ENCODE measurements at regions not wholly inside any gene's neighbourhood (a gene's known extent, or its start where the extent isn't known, plus 50 kb on each side); places are given as distances from the start of the nearest gene placed in this dataset.

GRCh38 chr3:59580499-59580898, 530.7 kb upstream of the CFAP20DC start (continued):
- TF ChIP-seq SMAD5 (IDR thresholded peaks at IDR 0.05; ENCODE audit: low read depth) (no peak), TCF7 (IDR thresholded peaks at IDR 0.05; ENCODE audit: borderline replicate concordance) (no peak)

GRCh38 chr3:59578129-59578528, 528.3 kb upstream of the CFAP20DC start:
- Histone ChIP-seq H3K27ac (ENCODE audit: control insufficient read depth, insufficient read depth) (no peak overlapping the region), H3K27me3 (replicated peaks in 1 of 2; ENCODE audit: control insufficient read depth in 2 of 2, insufficient read depth in 2 of 2, low read length in 1 of 2) (no peaks in the 10 kb centered on the region), H3K4me1 (ENCODE audit: control insufficient read depth, insufficient read depth, low read length) (peaks cover 5% of the 10 kb centered on the region; the same call in 1 of the 2 replicates), H2AFZ (ENCODE audit: control insufficient read depth, low read depth, low read length) (no peak overlapping the region), H3K9me3 (replicated peaks; ENCODE audit: control insufficient read depth, insufficient read depth, low read length) (no peaks in the 10 kb centered on the region; the same call in 2 of the 3 replicates), H3K9ac (ENCODE audit: control insufficient read depth, insufficient read depth, low read length) (no peak overlapping the region), H3K79me2 (ENCODE audit: control insufficient read depth, insufficient read depth, low read length) (no peaks in the 10 kb centered on the region), H3K36me3 (ENCODE audit: control insufficient read depth in 2 of 2, insufficient read depth in 2 of 2, low read length in 1 of 2) (no peaks in the 10 kb centered on the region), H3K4me3 (no peak overlapping the region), H4K20me1 (ENCODE audit: control insufficient read depth, insufficient read depth) (no peaks in the 10 kb centered on the region), H3K4me2 (ENCODE audit: control insufficient read depth, insufficient read depth) (no peak overlapping the region)
- ATAC-seq: no peak
- DNase-seq (ENCODE audit: low read depth, low spot score): no peak
- FAIRE-seq: no peak
- TF ChIP-seq WRNIP1 (IDR thresholded peaks at IDR 0.05; ENCODE audit: borderline replicate concordance, low read depth, low read length): no peak
- RAD21 ChIA-PET (ENCODE audit: unreplicated experiment): interaction anchor here (1.1 to 5.1 kb wide), 3 partner anchors 122 to 280 kb away, joined by 3 to 42 read pairs (median 3); no protein-coding TSS in a partner anchor
- CTCF ChIA-PET: interaction anchor here (0.8 to 5.2 kb wide), 7 partner anchors 10 to 366 kb away, joined by 3 to 119 read pairs (median 5); no protein-coding TSS in a partner anchor
- POLR2A ChIA-PET: no interaction called here
- WGBS (ENCODE audit: insufficient coverage, insufficient replicate concordance, low lambda C conversion rate, missing lambda C conversion rate): 0% methylated on average over 1 of the region's 1 CpG
- SMC1A ChIA-PET (ENCODE audit: uncharacterized antibody, unreplicated experiment): interaction anchor here (0.9 to 4.1 kb wide), 7 partner anchors 10 to 279 kb away, joined by 3 to 39 read pairs (median 3); no protein-coding TSS in a partner anchor
- in situ Hi-C loops (cut with MboI) (loop anchor here (10.0 kb wide), 1 partner anchor 1797 kb away; no protein-coding TSS in a partner anchor), intact Hi-C loops (cut with micrococcal nuclease; ENCODE audit: unreplicated experiment) (loop anchor here (5.0 to 10.0 kb wide), 2 partner anchors 154 to 1797 kb away; no protein-coding TSS in a partner anchor)
- BruUV-seq (replicated peaks): no TSS peak

GRCh38 chr3:59576606-59577005, 526.8 kb upstream of the CFAP20DC start:
- ChIA-PET RAD21 (ENCODE audit: unreplicated experiment) (interaction anchor here (0.6 to 5.1 kb wide), 10 partner anchors 8 to 364 kb away, joined by 3 to 42 read pairs (median 3); no protein-coding TSS in a partner anchor), SMC1A (ENCODE audit: uncharacterized antibody, unreplicated experiment) (interaction anchor here (0.6 to 4.1 kb wide), 16 partner anchors 8 to 1805 kb away, joined by 3 to 39 read pairs (median 4); no protein-coding TSS in a partner anchor), POLR2A (interaction anchor here (1.2 kb wide), 1 partner anchor 9 kb away, joined by 3 read pairs; no protein-coding TSS in a partner anchor), CTCF (interaction anchor here (0.7 to 5.2 kb wide), 22 partner anchors 9 to 1803 kb away, joined by 3 to 119 read pairs (median 5); no protein-coding TSS in a partner anchor)
- H3K4me1 ChIP-seq (ENCODE audit: control insufficient read depth, insufficient read depth, low read length): peaks cover 5% of the 10 kb centered on the region; the same call in 1 of the 2 replicates
- DNase-seq (ENCODE audit: low read depth, low spot score) (no peak), FAIRE-seq (no peak), ATAC-seq (no peak)
- no peak overlapping the region for H3K4me2 ChIP-seq (ENCODE audit: control insufficient read depth, insufficient read depth)
- 20% methylated on average over 3 of the region's 3 CpGs for WGBS (ENCODE audit: insufficient coverage, insufficient replicate concordance, low lambda C conversion rate, missing lambda C conversion rate)
- intact Hi-C loops (cut with micrococcal nuclease; ENCODE audit: unreplicated experiment) (loop anchor here (5.0 to 10.0 kb wide), 2 partner anchors 156 to 1798 kb away; no protein-coding TSS in a partner anchor), in situ Hi-C loops (cut with MboI) (loop anchor here (10.0 kb wide), 1 partner anchor 1798 kb away; no protein-coding TSS in a partner anchor)
- no peaks in the 10 kb centered on the region for H3K79me2 ChIP-seq (ENCODE audit: control insufficient read depth, insufficient read depth, low read length)
- no peaks in the 10 kb centered on the region; the same call in 2 of the 3 replicates for H3K9me3 ChIP-seq (replicated peaks; ENCODE audit: control insufficient read depth, insufficient read depth, low read length)
- no peaks in the 10 kb centered on the region for H3K27me3 ChIP-seq (replicated peaks in 1 of 2; ENCODE audit: control insufficient read depth in 2 of 2, insufficient read depth in 2 of 2, low read length in 1 of 2)
- no peak overlapping the region for H3K9ac ChIP-seq (ENCODE audit: control insufficient read depth, insufficient read depth, low read length)
- H3K36me3 ChIP-seq (ENCODE audit: control insufficient read depth in 2 of 2, insufficient read depth in 2 of 2, low read length in 1 of 2): no peaks in the 10 kb centered on the region
- no peak overlapping the region for H3K27ac ChIP-seq (ENCODE audit: control insufficient read depth, insufficient read depth)
- H3K4me3 ChIP-seq: no peak overlapping the region
- BruUV-seq (replicated peaks): no TSS peak
- no peaks in the 10 kb centered on the region for H4K20me1 ChIP-seq (ENCODE audit: control insufficient read depth, insufficient read depth)
- no peak overlapping the region for H2AFZ ChIP-seq (ENCODE audit: control insufficient read depth, low read depth, low read length)
- no peak for TF ChIP-seq RAD51 (IDR thresholded peaks at IDR 0.05)
- TF ChIP-seq, protein P1, sequence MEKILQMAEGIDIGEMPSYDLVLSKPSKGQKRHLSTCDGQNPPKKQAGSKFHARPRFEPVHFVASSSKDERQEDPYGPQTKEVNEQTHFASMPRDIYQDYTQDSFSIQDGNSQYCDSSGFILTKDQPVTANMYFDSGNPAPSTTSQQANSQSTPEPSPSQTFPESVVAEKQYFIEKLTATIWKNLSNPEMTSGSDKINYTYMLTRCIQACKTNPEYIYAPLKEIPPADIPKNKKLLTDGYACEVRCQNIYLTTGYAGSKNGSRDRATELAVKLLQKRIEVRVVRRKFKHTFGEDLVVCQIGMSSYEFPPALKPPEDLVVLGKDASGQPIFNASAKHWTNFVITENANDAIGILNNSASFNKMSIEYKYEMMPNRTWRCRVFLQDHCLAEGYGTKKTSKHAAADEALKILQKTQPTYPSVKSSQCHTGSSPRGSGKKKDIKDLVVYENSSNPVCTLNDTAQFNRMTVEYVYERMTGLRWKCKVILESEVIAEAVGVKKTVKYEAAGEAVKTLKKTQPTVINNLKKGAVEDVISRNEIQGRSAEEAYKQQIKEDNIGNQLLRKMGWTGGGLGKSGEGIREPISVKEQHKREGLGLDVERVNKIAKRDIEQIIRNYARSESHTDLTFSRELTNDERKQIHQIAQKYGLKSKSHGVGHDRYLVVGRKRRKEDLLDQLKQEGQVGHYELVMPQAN (conservative IDR thresholded peaks at IDR 0.05): no peak
- no peak for TF ChIP-seq ATF7 (IDR thresholded peaks at IDR 0.05; ENCODE audit: low read depth)
- TF ChIP-seq HDAC6 (IDR thresholded peaks at IDR 0.05; ENCODE audit: unreplicated experiment): no peak
- no peak for TF ChIP-seq ZBED1 (IDR thresholded peaks at IDR 0.05; ENCODE audit: borderline replicate concordance)
- TF ChIP-seq SMAD5 (IDR thresholded peaks at IDR 0.05; ENCODE audit: low read depth): no peak
- TF ChIP-seq SRF (IDR thresholded peaks at IDR 0.05; ENCODE audit: low read depth in 2 of 2, low read length in 2 of 2): no peak
- no peak for TF ChIP-seq ZNF622 (IDR thresholded peaks at IDR 0.05)
- no peak for TF ChIP-seq SUPT20H (IDR thresholded peaks at IDR 0.05; ENCODE audit: borderline replicate concordance, control insufficient read depth, low read depth, low read length)
- TF ChIP-seq RFX5 (IDR thresholded peaks at IDR 0.05; ENCODE audit: low read depth, low read length): no peak
